HEK293T (cell line): ENCODE measurements at regions not wholly inside any gene's neighbourhood (a gene's known extent, or its start where the extent isn't known, plus 50 kb on each side); places are given as distances from the start of the nearest gene placed in this dataset.

Source experiments
- BHLHE40 ChIP-seq: fragments of 450-650 bp; IDR thresholded peaks from 2 replicates; pipeline ENCODE4 v1.6.1; 2016; ENCODE audit warnings: mild to moderate bottlenecking, moderate library complexity, borderline replicate concordance
- ELF4 ChIP-seq: fragments of 450-650 bp; IDR thresholded peaks from 2 replicates; pipeline ENCODE4 v1.6.1; 2017; ENCODE audit warnings: antibody characterized with exemption
- FOXA1 ChIP-seq: fragments of 450-650 bp; IDR thresholded peaks from 2 replicates; pipeline ENCODE4 v1.6.1; 2016; ENCODE audit warnings: mild to moderate bottlenecking
- FOXK2 ChIP-seq: fragments of 450-650 bp; IDR thresholded peaks from 2 replicates; pipeline ENCODE4 v1.6.1; 2016; ENCODE audit warnings: mild to moderate bottlenecking
- FOXM1 ChIP-seq: fragments of 450-650 bp; IDR thresholded peaks from 2 replicates; pipeline ENCODE4 v1.6.1; 2017; ENCODE audit warnings: mild to moderate bottlenecking, borderline replicate concordance
- HDGF ChIP-seq: fragments of 450-650 bp; IDR thresholded peaks from 2 replicates; pipeline ENCODE4 v1.6.1; 2017; ENCODE audit warnings: antibody characterized with exemption, borderline replicate concordance
- L3MBTL2 ChIP-seq: fragments of 450-650 bp; conservative IDR thresholded peaks from 2 replicates; pipeline ENCODE4 v1.6.1; 2016; ENCODE audit warnings: mild to moderate bottlenecking
- LEF1 ChIP-seq: fragments of 450-650 bp; IDR thresholded peaks from 2 replicates; pipeline ENCODE4 v1.6.1; 2017; ENCODE audit warnings: mild to moderate bottlenecking, borderline replicate concordance
- NFRKB ChIP-seq: fragments of 450-650 bp; IDR thresholded peaks from 2 replicates; pipeline ENCODE4 v1.6.1; 2016; ENCODE audit warnings: mild to moderate bottlenecking, moderate library complexity
- SP1 ChIP-seq: fragments of 450-650 bp; IDR thresholded peaks from 2 replicates; pipeline ENCODE4 v1.6.1; 2017
- SUZ12 ChIP-seq: fragments of 450-650 bp; IDR thresholded peaks from 2 replicates; pipeline ENCODE4 v1.6.1; 2016; ENCODE audit warnings: mild to moderate bottlenecking
- TARDBP ChIP-seq: fragments of 450-650 bp; IDR thresholded peaks from 2 replicates; pipeline ENCODE4 v1.6.1; 2016

GRCh38 chr7:131226514-131226865 is 101.2 kb upstream of the MKLN1 start:
- TF ChIP-seq NFRKB (no peak), TARDBP (no peak), SP1 (no peak), L3MBTL2 (no peak), FOXM1 (no peak), BHLHE40 (no peak), FOXA1 (no peak), SUZ12 (no peak), LEF1 (no peak), ELF4 (no peak), FOXK2 (no peak), HDGF (no peak)
